Type B pancreatic cell (in vitro differentiated cells): ENCODE measurements at regions not wholly inside any gene's neighbourhood (a gene's known extent, or its start where the extent isn't known, plus 50 kb on each side); places are given as distances from the start of the nearest gene placed in this dataset.

Experiments used
- DNase-seq: peaks from one replicate; pipeline ENCODE4 v3.0.0; 2021; ENCODE audit warnings: mixed read lengths; ENCODE audit not compliant: unreplicated experiment; ENCODE audit errors: extremely low spot score
- H3K27ac Mint-ChIP-seq: 2 replicates; pipeline ENCODE4 v1.8.0; 2021; ENCODE audit warnings: mild to moderate bottlenecking, mixed read lengths
- H3K27me3 Mint-ChIP-seq: 2 replicates; pipeline ENCODE4 v1.8.0; 2021; ENCODE audit warnings: mixed read lengths
- H3K36me3 Mint-ChIP-seq: 2 replicates; pipeline ENCODE4 v1.8.0; 2021; ENCODE audit warnings: mixed read lengths
- H3K4me1 Mint-ChIP-seq: one replicate; pipeline ENCODE4 v1.8.0; 2021; ENCODE audit warnings: mixed read lengths; ENCODE audit not compliant: unreplicated experiment
- H3K4me3 Mint-ChIP-seq: 2 replicates; pipeline ENCODE4 v1.8.0; 2021; ENCODE audit warnings: mild to moderate bottlenecking, mixed read lengths
- H3K9me3 Mint-ChIP-seq: 2 replicates; pipeline ENCODE4 v1.8.0; 2021; ENCODE audit warnings: mixed read lengths
- TF ChIP-seq, protein P1 (sequence below): fragments of 200-600 bp; sonication (generic); conservative IDR thresholded peaks from 2 replicates; pipeline ENCODE4 v1.5.0; 2021; ENCODE audit warnings: antibody characterized with exemption, mild to moderate bottlenecking

DNA sequence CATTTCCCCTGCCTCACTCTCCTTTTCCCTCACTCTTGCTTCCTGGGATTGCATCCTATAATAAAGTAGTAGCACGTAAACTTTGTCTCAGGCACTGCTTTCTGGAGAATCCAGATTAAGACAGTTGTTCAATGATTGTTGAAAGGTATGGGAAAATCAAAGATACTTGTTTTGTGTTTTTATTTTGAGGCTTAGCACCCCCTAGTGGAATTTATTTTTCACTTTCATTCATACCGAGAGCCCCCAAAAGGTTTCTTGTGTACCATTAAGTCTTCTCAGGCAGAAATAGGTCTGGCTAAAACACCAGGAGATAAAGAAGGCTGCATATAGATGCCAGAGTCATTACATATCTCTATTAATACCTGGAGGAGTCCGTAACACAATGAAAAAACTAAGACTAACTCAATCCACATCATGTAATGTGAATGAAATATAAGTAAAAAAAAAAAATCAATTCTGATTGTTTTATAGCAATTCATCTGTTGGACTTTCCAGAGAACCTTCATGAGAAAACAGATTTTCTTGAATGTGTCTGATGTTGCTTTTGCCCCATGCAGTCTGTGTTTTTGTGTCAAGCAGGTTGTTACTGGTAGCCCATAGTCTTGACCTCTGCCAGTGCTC, 103.5 kb downstream of the RPE65 start:
- no peak for DNase-seq
- no peak overlapping the region for H3K27ac Mint-ChIP-seq
- H3K36me3 Mint-ChIP-seq = no peaks in the 10 kb centered on the region
- peaks cover 5% of the 10 kb centered on the region for H3K4me1 Mint-ChIP-seq
- TF ChIP-seq, protein P1, sequence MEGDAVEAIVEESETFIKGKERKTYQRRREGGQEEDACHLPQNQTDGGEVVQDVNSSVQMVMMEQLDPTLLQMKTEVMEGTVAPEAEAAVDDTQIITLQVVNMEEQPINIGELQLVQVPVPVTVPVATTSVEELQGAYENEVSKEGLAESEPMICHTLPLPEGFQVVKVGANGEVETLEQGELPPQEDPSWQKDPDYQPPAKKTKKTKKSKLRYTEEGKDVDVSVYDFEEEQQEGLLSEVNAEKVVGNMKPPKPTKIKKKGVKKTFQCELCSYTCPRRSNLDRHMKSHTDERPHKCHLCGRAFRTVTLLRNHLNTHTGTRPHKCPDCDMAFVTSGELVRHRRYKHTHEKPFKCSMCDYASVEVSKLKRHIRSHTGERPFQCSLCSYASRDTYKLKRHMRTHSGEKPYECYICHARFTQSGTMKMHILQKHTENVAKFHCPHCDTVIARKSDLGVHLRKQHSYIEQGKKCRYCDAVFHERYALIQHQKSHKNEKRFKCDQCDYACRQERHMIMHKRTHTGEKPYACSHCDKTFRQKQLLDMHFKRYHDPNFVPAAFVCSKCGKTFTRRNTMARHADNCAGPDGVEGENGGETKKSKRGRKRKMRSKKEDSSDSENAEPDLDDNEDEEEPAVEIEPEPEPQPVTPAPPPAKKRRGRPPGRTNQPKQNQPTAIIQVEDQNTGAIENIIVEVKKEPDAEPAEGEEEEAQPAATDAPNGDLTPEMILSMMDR = peak; percentile 76
- H3K9me3 Mint-ChIP-seq = no peaks in the 10 kb centered on the region
- H3K27me3 Mint-ChIP-seq = peaks cover 10% of the 10 kb centered on the region
- no peak overlapping the region for H3K4me3 Mint-ChIP-seq

DNA sequence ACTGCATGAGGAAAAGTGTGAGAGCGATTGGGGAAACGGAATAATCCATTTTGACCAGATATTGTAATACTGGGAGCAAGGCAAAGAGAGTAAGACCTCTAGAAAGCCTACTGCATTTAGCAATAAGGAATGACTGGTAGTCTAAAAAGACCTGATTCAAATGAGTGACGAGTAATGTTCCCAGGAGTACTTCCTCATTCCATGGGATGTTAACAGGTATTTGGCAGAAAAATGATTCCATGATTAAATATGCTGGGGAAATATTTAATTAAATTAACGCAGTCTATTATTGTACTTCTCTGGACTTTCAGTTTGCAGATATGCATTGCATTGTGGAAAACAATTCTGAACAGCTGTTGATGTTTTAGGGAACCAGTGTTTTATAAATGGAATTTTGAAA, 105.5 kb downstream of the RPE65 start:
- no peaks in the 10 kb centered on the region for H3K36me3 Mint-ChIP-seq
- DNase-seq = no peak
- TF ChIP-seq, protein P1 = no peak
- no peak overlapping the region for H3K4me3 Mint-ChIP-seq
- H3K4me1 Mint-ChIP-seq = peaks cover 17% of the 10 kb centered on the region
- H3K27me3 Mint-ChIP-seq = no peaks in the 10 kb centered on the region
- H3K9me3 Mint-ChIP-seq = no peaks in the 10 kb centered on the region
- no peak overlapping the region for H3K27ac Mint-ChIP-seq

DNA sequence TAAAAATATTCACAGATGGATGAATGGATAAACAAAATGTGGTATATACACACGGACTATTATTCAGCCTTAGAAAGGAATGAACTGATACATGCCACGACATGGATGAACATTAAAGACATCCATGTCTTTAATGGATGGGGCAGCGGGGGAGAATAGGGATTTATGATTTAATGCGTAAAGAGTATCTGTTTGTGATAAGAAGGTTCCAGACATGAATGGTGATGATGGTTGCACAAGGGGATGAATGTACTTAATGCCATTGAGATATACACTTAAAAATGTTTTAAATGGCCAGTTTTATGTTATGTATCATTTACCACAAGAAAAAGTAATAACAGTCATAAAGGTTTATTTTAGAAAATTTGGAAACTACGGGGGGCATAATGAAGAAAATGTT, 108.6 kb upstream of the WLS start:
- H3K27ac Mint-ChIP-seq = no peak overlapping the region
- no peaks in the 10 kb centered on the region for H3K27me3 Mint-ChIP-seq
- no peak for DNase-seq
- H3K36me3 Mint-ChIP-seq = no peaks in the 10 kb centered on the region
- H3K9me3 Mint-ChIP-seq = no peaks in the 10 kb centered on the region
- TF ChIP-seq, protein P1 = no peak
- H3K4me3 Mint-ChIP-seq = no peak overlapping the region
- peaks cover 17% of the 10 kb centered on the region for H3K4me1 Mint-ChIP-seq

DNA sequence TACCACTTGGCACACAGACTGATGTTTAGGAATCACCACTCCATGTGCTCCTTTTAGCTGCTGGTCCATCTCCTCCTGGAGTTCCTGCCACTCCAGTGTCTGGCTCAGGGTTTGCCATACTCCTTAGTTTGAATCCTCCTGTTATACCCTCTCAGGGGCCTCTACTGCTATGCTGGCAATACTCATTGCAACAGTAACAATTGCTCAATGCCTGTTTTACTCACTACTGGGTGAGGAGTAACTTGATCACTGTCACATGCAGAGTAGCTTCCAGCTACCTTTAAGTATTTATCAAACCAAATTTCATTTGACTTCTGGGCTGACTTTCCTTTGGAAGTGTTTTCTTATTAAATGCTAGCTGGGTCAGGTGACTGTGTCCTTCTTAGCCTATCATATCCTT, 107.2 kb upstream of the WLS start:
- H3K4me3 Mint-ChIP-seq = no peak overlapping the region
- H3K4me1 Mint-ChIP-seq = peaks cover 17% of the 10 kb centered on the region
- no peaks in the 10 kb centered on the region for H3K9me3 Mint-ChIP-seq
- no peaks in the 10 kb centered on the region for H3K36me3 Mint-ChIP-seq
- TF ChIP-seq, protein P1 = no peak
- H3K27ac Mint-ChIP-seq = no peak overlapping the region
- H3K27me3 Mint-ChIP-seq = no peaks in the 10 kb centered on the region
- DNase-seq = no peak

DNA sequence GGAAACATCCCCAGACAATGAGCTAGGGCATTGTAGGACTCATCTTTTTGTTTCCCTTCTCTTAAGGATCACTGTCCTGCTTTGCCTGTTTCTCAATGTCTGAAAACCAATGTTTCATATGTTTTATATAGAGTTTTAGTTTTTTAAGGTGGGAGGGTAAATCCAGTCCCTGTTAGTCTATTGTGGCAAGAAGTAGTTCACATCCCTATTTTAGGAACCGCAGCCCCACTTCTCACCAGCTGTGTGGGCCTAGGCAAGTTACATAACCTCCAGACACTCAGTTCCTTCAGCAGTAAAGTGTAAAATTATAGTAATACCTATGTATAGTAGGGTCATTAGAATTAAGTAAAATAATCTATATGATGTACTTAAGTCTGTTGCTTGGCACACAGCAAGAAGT, 105.8 kb upstream of the WLS start:
- Mint-ChIP-seq H3K4me3 (no peak overlapping the region), H3K27ac (no peak overlapping the region), H3K27me3 (no peaks in the 10 kb centered on the region), H3K9me3 (no peaks in the 10 kb centered on the region), H3K36me3 (no peaks in the 10 kb centered on the region), H3K4me1 (peaks cover 17% of the 10 kb centered on the region)
- TF ChIP-seq, protein P1 = no peak
- no peak for DNase-seq

DNA sequence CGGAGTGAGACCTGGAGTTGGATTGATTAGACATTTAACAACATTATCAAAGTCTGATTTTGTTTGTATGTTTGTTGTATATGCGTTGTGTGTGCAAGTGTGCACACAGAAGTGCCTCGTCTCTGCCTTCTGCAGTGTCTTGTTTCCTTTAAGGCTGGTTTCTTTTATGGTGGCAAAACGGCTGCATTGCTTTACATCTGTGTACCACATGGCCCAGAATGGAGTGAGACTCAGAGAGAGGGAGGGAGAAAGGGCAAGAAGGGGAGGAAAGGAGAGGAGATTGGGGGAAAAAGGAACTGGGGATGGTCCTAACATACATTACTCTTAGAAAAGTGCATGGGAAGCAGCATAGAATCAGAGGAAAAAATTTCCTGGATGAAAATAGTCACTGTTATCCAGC, 99.7 kb upstream of the WLS start:
- H3K36me3 Mint-ChIP-seq = no peaks in the 10 kb centered on the region
- H3K9me3 Mint-ChIP-seq = no peaks in the 10 kb centered on the region
- peaks cover 6% of the 10 kb centered on the region for H3K27me3 Mint-ChIP-seq
- DNase-seq = no peak
- H3K27ac Mint-ChIP-seq = no peak overlapping the region
- peaks cover 13% of the 10 kb centered on the region for H3K4me1 Mint-ChIP-seq
- H3K4me3 Mint-ChIP-seq = no peak overlapping the region
- TF ChIP-seq, protein P1 = no peak
